Adrenal gland (tissue), 5 donors: ENCODE measurements at regions not wholly inside any gene's neighbourhood (a gene's known extent, or its start where the extent isn't known, plus 50 kb on each side); places are given as distances from the start of the nearest gene placed in this dataset.

Experiments
- POLR2A ChIP-seq, 2 donors: fragments of 450-650 bp; IDR thresholded peaks; one replicate each; pipeline ENCODE4 v1.6.1; 2017; ENCODE audit warnings: antibody characterized with exemption in 2 of 2, mild to moderate bottlenecking in 2 of 2, moderate library complexity in 1 of 2
- TF ChIP-seq, protein P1 (sequence below), 6 experiments: fragments of 450-650 bp in 4 of 6; fragments of 200-600 bp in 2 of 6; sonication (generic) in 1 of 6; IDR thresholded peaks; 1 replicate in 5 of 6; 2 replicates in 1 of 6; pipeline versions ENCODE4 v1.5.1 to v1.8.0; 2016 to 2021; ENCODE audit warnings: antibody characterized with exemption in 6 of 6, mild to moderate bottlenecking in 2 of 6, moderate library complexity in 1 of 6
- donor health status: DM: no; HTN: no; CAD: no.

DNA sequence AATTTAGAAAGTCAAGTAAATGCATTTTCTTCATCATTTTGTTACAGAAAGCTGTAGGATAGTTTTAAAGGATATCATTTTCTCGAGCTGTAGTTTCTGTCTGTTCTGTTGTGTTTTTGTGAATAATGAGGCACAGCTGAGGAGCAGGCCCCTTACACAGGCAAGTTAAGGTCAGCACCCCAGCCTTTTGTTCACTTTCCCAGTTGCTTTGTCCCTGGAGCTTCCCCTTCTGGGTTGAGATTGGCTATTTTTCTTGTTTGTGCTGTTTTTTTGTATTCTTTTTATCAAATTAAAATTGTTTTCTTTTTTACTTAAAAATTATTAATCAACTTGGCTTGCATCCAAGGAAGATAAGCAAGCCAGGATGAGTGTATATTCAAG lies 213.8 kb upstream of the ACTBL2 start:
- TF ChIP-seq, protein P1, sequence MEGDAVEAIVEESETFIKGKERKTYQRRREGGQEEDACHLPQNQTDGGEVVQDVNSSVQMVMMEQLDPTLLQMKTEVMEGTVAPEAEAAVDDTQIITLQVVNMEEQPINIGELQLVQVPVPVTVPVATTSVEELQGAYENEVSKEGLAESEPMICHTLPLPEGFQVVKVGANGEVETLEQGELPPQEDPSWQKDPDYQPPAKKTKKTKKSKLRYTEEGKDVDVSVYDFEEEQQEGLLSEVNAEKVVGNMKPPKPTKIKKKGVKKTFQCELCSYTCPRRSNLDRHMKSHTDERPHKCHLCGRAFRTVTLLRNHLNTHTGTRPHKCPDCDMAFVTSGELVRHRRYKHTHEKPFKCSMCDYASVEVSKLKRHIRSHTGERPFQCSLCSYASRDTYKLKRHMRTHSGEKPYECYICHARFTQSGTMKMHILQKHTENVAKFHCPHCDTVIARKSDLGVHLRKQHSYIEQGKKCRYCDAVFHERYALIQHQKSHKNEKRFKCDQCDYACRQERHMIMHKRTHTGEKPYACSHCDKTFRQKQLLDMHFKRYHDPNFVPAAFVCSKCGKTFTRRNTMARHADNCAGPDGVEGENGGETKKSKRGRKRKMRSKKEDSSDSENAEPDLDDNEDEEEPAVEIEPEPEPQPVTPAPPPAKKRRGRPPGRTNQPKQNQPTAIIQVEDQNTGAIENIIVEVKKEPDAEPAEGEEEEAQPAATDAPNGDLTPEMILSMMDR (IDR thresholded peaks at IDR 0.05) = no peak
- TF ChIP-seq POLR2A (IDR thresholded peaks at IDR 0.05) = no peak
